Loucy (cell line): ENCODE measurements at regions not wholly inside any gene's neighbourhood (a gene's known extent, or its start where the extent isn't known, plus 50 kb on each side); places are given as distances from the start of the nearest gene placed in this dataset.

ENCODE experiments used
- H2AFZ ChIP-seq: fragments of 200-600 bp; sonication (generic); 2 replicates; pipeline ENCODE4 v1.6.0; 2016; ENCODE audit warnings: antibody characterized with exemption, mild to moderate bottlenecking, low read length, moderate library complexity
- H3F3A ChIP-seq: fragments of 200-600 bp; 2 replicates; pipeline ENCODE4 v1.6.0; 2016; ENCODE audit warnings: antibody characterized with exemption, low read depth, mild to moderate bottlenecking
- H3K27me3 ChIP-seq: fragments of 200-600 bp; sonication (generic); 2 replicates; pipeline ENCODE4 v1.6.1; 2014; ENCODE audit warnings: low read length, mild to moderate bottlenecking; ENCODE audit not compliant: insufficient read depth, poor library complexity, severe bottlenecking
- H3K36me3 ChIP-seq: fragments of 200-600 bp; sonication (generic); 2 replicates; pipeline ENCODE4 v1.6.1; 2016; ENCODE audit warnings: low read length; ENCODE audit not compliant: insufficient read depth
- H3K4me1 ChIP-seq: fragments of 200-600 bp; sonication (generic); 2 replicates; pipeline ENCODE4 v1.5.1; 2014; ENCODE audit warnings: low read length, mild to moderate bottlenecking; ENCODE audit not compliant: insufficient read depth, poor library complexity, severe bottlenecking
- H3K4me2 ChIP-seq: fragments of 200-600 bp; sonication (generic); 2 replicates; pipeline ENCODE4 v1.6.0; 2014; ENCODE audit warnings: antibody characterized with exemption, low read length, low read depth, mild to moderate bottlenecking; ENCODE audit not compliant: poor library complexity, severe bottlenecking
- H3K4me3 ChIP-seq: fragments of 200-600 bp; sonication (generic); 2 replicates; pipeline ENCODE4 v1.5.1; 2014; ENCODE audit warnings: low read length, mild to moderate bottlenecking, mixed read lengths; ENCODE audit not compliant: poor library complexity, severe bottlenecking
- H3K79me2 ChIP-seq: fragments of 200-600 bp; sonication (generic); 2 replicates; pipeline ENCODE4 v1.6.1; 2014; ENCODE audit warnings: low read length; ENCODE audit not compliant: insufficient read depth
- H3K9ac ChIP-seq: fragments of 200-600 bp; sonication (generic); 2 replicates; pipeline ENCODE4 v1.6.0; 2014; ENCODE audit warnings: mild to moderate bottlenecking, low read depth, low read length, moderate library complexity; ENCODE audit not compliant: poor library complexity, severe bottlenecking
- H3K9me2 ChIP-seq: fragments of 200-600 bp; sonication (generic); replicated peaks from 2 replicates; pipeline ENCODE4 v1.6.1; 2016; ENCODE audit warnings: low read depth, low read length, mixed read lengths
- H3K9me3 ChIP-seq: fragments of 200-600 bp; sonication (generic); 2 replicates; pipeline ENCODE4 v1.6.1; 2014; ENCODE audit warnings: mild to moderate bottlenecking, antibody characterized with exemption, low read length, low read depth; ENCODE audit not compliant: insufficient read depth
- H4K20me1 ChIP-seq: fragments of 200-600 bp; sonication (generic); 2 replicates; pipeline ENCODE4 v1.6.0; 2014; ENCODE audit warnings: antibody characterized with exemption, low read length, mild to moderate bottlenecking; ENCODE audit not compliant: insufficient read depth, poor library complexity, severe bottlenecking
- CTCF ChIP-seq: fragments of 200-600 bp; sonication (generic); conservative IDR thresholded peaks from 2 replicates; pipeline ENCODE4 v1.5.1; 2014; ENCODE audit warnings: mild to moderate bottlenecking, antibody characterized with exemption, low read length
- EZH2phosphoT487 ChIP-seq: fragments of 200-600 bp; IDR thresholded peaks from 2 replicates; pipeline ENCODE4 v1.6.1; 2018; ENCODE audit warnings: antibody characterized with exemption, mild to moderate bottlenecking, moderate library complexity, borderline replicate concordance

GRCh38 chr11:30100495-30100894 lies 83.7 kb upstream of the KCNA4 start:
- no peak overlapping the region for H3K9ac ChIP-seq
- no peaks in the 10 kb centered on the region for H3K36me3 ChIP-seq
- no peak overlapping the region for H3K4me2 ChIP-seq

GRCh38 chr11:30106222-30107181 lies 89.7 kb upstream of the KCNA4 start:
- Histone ChIP-seq H2AFZ (no peak overlapping the region), H3K9me2 (no peaks in the 10 kb centered on the region), H3K9me3 (no peaks in the 10 kb centered on the region), H3K4me2 (no peak overlapping the region), H3K36me3 (no peaks in the 10 kb centered on the region), H3K4me1 (no peaks in the 10 kb centered on the region), H3K79me2 (no peaks in the 10 kb centered on the region), H4K20me1 (no peaks in the 10 kb centered on the region), H3F3A (no peaks in the 10 kb centered on the region), H3K27me3 (no peaks in the 10 kb centered on the region), H3K4me3 (no peak overlapping the region), H3K9ac (no peak overlapping the region)
- no peak for TF ChIP-seq CTCF
- TF ChIP-seq EZH2phosphoT487 = no peak

More at GRCh38 chr11:30100495-30100894, 83.7 kb upstream of the KCNA4 start:
- Histone ChIP-seq H3K4me3 (no peak overlapping the region), H3K9me2 (no peaks in the 10 kb centered on the region), H4K20me1 (no peaks in the 10 kb centered on the region), H2AFZ (no peak overlapping the region), H3K79me2 (no peaks in the 10 kb centered on the region), H3K4me1 (no peaks in the 10 kb centered on the region), H3K9me3 (no peaks in the 10 kb centered on the region), H3F3A (no peaks in the 10 kb centered on the region), H3K27me3 (no peaks in the 10 kb centered on the region)
- no peak for TF ChIP-seq CTCF
- TF ChIP-seq EZH2phosphoT487 = no peak

- Histone ChIP-seq H3K79me2 (no peaks in the 10 kb centered on the region), H3K4me1 (no peaks in the 10 kb centered on the region), H3K9ac (no peak overlapping the region), H3F3A (no peaks in the 10 kb centered on the region), H3K4me2 (no peak overlapping the region), H3K9me3 (no peaks in the 10 kb centered on the region), H2AFZ (no peak overlapping the region), H3K36me3 (no peaks in the 10 kb centered on the region), H4K20me1 (no peaks in the 10 kb centered on the region), H3K4me3 (no peak overlapping the region), H3K9me2 (no peaks in the 10 kb centered on the region), H3K27me3 (no peaks in the 10 kb centered on the region)
- TF ChIP-seq EZH2phosphoT487 (no peak), CTCF (no peak)
Observed at GRCh38 chr11:30107899-30108298, 91.1 kb upstream of the KCNA4 start.
